KMS-11 (cell line): ENCODE measurements at regions not wholly inside any gene's neighbourhood (a gene's known extent, or its start where the extent isn't known, plus 50 kb on each side); places are given as distances from the start of the nearest gene placed in this dataset.

ENCODE experiments used
- H2AFZ ChIP-seq: fragments of 200-600 bp; sonication (generic); 2 replicates; pipeline ENCODE4 v1.6.1; 2016; ENCODE audit warnings: antibody characterized with exemption, mixed run types, low read depth
- H3K27ac ChIP-seq: fragments of 200-600 bp; sonication (generic); 2 replicates; pipeline ENCODE4 v1.6.1; 2016; ENCODE audit warnings: mild to moderate bottlenecking, mixed run types
- H3K27me3 ChIP-seq: fragments of 200-600 bp; sonication (generic); 2 replicates; pipeline ENCODE4 v1.6.1; 2017; ENCODE audit warnings: mild to moderate bottlenecking, low read depth, mixed run types, moderate library complexity; ENCODE audit not compliant: insufficient read depth
- H3K36me3 ChIP-seq: fragments of 200-600 bp; sonication (generic); 2 replicates; pipeline ENCODE4 v1.6.1; 2017; ENCODE audit warnings: mild to moderate bottlenecking, mixed run types; ENCODE audit not compliant: insufficient read depth
- H3K4me1 ChIP-seq: fragments of 200-600 bp; sonication (generic); 2 replicates; pipeline ENCODE4 v1.6.1; 2016; ENCODE audit warnings: mild to moderate bottlenecking, low read depth, mixed run types; ENCODE audit not compliant: poor library complexity, severe bottlenecking
- H3K4me2 ChIP-seq: fragments of 200-600 bp; sonication (generic); 2 replicates; pipeline ENCODE4 v1.7.0; 2016; ENCODE audit warnings: mild to moderate bottlenecking, mixed run types
- H3K4me3 ChIP-seq: fragments of 200-600 bp; sonication (generic); IDR thresholded peaks from 2 replicates; pipeline ENCODE4 v1.6.1; 2017; ENCODE audit warnings: low read depth, low read length, mixed read lengths; ENCODE audit not compliant: insufficient read depth
- H3K79me2 ChIP-seq: fragments of 200-600 bp; sonication (generic); 2 replicates; pipeline ENCODE4 v1.6.1; 2016; ENCODE audit warnings: low read depth, mixed run types; ENCODE audit not compliant: insufficient read depth
- H3K9ac ChIP-seq: fragments of 200-600 bp; sonication (generic); 2 replicates; pipeline ENCODE4 v1.6.1; 2016; ENCODE audit warnings: mild to moderate bottlenecking, mixed run types
- H4K20me1 ChIP-seq: fragments of 200-600 bp; sonication (generic); 2 replicates; pipeline ENCODE4 v1.6.1; 2016; ENCODE audit warnings: mild to moderate bottlenecking, mixed run types; ENCODE audit not compliant: insufficient read depth
- CTCF ChIP-seq: fragments of 200-600 bp; sonication (generic); conservative IDR thresholded peaks from 2 replicates; pipeline ENCODE4 v1.6.1; 2017; ENCODE audit warnings: low read depth, mild to moderate bottlenecking, antibody characterized with exemption, low read length, moderate library complexity, mixed read lengths

GRCh38 chr10:45075826-45076380 is 75.2 kb downstream of the ZNF22 start:
- H3K27ac ChIP-seq, result no peak overlapping the region
- no peaks in the 10 kb centered on the region for H3K79me2 ChIP-seq
- no peak overlapping the region for H3K9ac ChIP-seq
- H2AFZ ChIP-seq, result no peak overlapping the region
- H3K4me3 ChIP-seq, result no peak overlapping the region
- no peaks in the 10 kb centered on the region for H3K4me1 ChIP-seq
- H3K4me2 ChIP-seq, result no peak overlapping the region
- no peaks in the 10 kb centered on the region for H4K20me1 ChIP-seq
- H3K27me3 ChIP-seq, result no peaks in the 10 kb centered on the region
- no peak for TF ChIP-seq CTCF
- H3K36me3 ChIP-seq, result no peaks in the 10 kb centered on the region

- Histone ChIP-seq H3K79me2 (no peaks in the 10 kb centered on the region), H4K20me1 (no peaks in the 10 kb centered on the region), H3K27ac (no peak overlapping the region), H3K27me3 (no peaks in the 10 kb centered on the region), H3K4me3 (no peak overlapping the region), H3K9ac (no peak overlapping the region), H3K36me3 (no peaks in the 10 kb centered on the region), H2AFZ (no peak overlapping the region), H3K4me2 (no peak overlapping the region), H3K4me1 (no peaks in the 10 kb centered on the region)
- no peak for TF ChIP-seq CTCF
These were observed 76.2 kb downstream of the ZNF22 start for GRCh38 chr10:45076891-45077290.

- no peaks in the 10 kb centered on the region for H4K20me1 ChIP-seq
- no peak overlapping the region for H2AFZ ChIP-seq
- TF ChIP-seq CTCF, result no peak
- no peaks in the 10 kb centered on the region for H3K27me3 ChIP-seq
- no peaks in the 10 kb centered on the region for H3K4me1 ChIP-seq
- no peaks in the 10 kb centered on the region for H3K79me2 ChIP-seq
- no peak overlapping the region for H3K9ac ChIP-seq
- H3K4me2 ChIP-seq, result no peak overlapping the region
- H3K36me3 ChIP-seq, result no peaks in the 10 kb centered on the region
- no peak overlapping the region for H3K4me3 ChIP-seq
- H3K27ac ChIP-seq, result no peak overlapping the region
These were observed 79.6 kb downstream of the ZNF22 start for GRCh38 chr10:45080331-45080730.

GRCh38 chr10:45082176-45082575 is 81.5 kb downstream of the ZNF22 start:
- TF ChIP-seq CTCF, result no peak
- Histone ChIP-seq H3K36me3 (no peaks in the 10 kb centered on the region), H3K27ac (no peak overlapping the region), H3K4me1 (no peaks in the 10 kb centered on the region), H3K9ac (no peak overlapping the region), H2AFZ (no peak overlapping the region), H3K79me2 (no peaks in the 10 kb centered on the region), H4K20me1 (no peaks in the 10 kb centered on the region), H3K4me2 (no peak overlapping the region), H3K4me3 (no peak overlapping the region), H3K27me3 (no peaks in the 10 kb centered on the region)
